Midbrain (tissue), 1 donor: ENCODE measurements at regions not wholly inside any gene's neighbourhood (a gene's known extent, or its start where the extent isn't known, plus 50 kb on each side); places are given as distances from the start of the nearest gene placed in this dataset.

Source experiments
- DNase-seq: peaks from one replicate; lab custom pipeline; 2025; lab: John Stamatoyannopoulos, UW

DNA sequence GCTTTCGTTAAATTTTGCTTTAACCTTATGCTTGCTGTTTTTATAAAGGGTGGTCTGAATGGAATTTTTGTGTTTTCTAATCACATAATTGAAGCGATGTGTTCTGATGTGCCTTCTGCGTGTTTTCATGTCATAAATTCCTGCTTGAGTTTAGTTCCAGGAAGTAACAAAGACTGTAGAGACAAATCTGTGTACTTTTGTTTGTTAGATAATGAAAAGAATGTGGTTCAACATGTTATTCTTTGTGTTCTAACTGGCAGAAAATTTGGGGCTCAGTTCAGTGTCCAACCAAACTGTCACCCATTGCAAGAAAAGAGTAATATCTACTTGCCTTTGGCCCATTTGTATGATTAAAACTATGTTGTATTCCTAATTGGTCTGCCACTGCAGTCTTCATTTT, 324.0 kb downstream of the DIPK2A start:
- DNase-seq, result peak; percentile 21

DNA sequence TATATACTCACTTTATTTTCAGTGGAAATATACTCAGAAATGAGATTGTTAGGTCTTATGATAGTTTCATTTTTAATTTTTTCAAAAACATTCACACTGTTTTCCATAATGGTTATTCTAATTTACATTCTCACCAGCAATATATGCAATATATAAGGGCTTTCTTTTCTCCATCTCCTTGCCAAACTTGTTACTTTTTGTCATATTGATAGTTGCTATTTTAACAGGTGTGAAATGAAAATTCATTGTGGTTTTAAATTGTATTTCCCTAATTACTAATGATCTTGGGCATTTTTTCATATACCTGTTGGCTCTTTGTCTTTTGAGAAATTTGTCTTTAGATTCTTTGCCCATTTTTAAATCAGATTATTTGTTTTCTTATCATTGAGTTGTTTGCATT, 325.2 kb downstream of the DIPK2A start:
- no peak for DNase-seq

DNA sequence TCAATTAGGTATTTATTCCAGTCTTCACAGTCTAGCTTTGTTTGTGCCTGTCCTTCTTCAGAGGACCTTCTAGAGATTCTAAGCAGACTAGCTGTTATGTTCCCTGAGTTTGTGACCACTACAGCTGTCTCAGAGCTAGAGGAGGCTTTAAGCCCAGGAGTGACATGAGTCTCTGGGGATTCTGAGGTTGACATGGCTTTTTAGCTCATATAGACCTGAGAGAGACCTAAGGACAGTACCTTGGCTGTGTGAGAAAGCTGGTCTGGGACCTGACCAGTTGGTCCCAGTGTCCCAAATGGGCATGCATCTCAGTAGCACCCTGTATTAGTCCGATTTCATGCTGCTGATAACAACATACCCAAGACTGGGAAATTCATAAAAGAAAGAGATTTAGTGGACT, 330.2 kb downstream of the DIPK2A start:
- no peak for DNase-seq

DNA sequence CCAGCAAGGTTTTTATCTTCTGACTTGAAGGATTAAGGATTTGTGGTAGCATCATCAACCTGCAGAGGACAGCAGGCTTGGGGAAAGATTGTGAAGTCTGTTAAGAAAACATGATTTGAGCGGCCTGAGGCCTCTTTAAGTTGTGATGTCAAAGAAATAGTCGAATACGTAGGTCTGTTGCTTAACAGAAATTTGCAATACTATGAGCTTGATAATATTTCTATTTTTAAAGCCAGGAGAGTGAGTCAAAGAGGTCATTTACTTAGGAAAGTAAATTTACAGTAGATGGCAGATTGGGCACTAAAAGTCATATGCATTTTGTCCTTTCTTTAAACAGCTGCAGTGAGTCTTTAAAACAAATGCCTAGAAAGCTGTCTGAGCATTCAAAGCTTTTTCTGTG, 336.3 kb downstream of the DIPK2A start:
- no peak for DNase-seq

DNA sequence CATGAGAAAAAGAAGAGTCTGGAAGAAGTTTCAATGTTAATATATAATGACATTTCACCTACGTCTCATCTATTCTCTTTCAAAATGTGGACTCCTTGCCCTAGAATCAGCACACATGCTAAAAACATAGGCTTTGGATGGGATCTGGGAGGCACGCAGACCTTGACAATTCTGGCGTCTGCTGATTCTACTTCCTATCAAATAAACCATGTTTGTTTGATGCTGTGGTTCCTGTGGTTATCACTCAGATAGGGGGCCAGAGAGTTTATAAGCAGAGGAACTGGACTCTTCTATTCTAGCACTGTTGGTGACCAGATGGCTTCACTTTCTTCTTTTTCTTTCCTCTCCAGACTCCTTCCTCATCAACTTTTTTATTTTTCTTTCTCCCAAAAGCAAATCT, 336.8 kb downstream of the DIPK2A start:
- no peak for DNase-seq

DNA sequence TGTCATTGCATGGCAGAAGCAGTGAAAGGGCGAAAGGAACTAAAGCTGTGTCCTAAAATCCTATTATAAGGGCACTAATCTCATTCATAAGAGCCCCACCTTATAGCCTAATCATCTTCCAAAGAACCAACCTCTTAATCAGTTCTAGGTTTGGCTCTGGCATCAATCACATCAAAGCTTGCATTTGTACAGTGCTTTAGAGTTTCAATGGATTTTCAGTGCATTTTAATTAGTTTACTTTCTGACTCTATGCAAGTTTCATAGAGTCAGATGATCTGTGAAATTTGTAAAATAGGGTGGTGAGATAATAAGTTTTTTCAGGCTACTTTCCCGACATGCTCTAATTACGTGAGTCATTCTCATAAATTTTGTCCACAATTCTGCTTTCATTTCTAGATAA, 341.1 kb downstream of the DIPK2A start:
- no peak for DNase-seq

DNA sequence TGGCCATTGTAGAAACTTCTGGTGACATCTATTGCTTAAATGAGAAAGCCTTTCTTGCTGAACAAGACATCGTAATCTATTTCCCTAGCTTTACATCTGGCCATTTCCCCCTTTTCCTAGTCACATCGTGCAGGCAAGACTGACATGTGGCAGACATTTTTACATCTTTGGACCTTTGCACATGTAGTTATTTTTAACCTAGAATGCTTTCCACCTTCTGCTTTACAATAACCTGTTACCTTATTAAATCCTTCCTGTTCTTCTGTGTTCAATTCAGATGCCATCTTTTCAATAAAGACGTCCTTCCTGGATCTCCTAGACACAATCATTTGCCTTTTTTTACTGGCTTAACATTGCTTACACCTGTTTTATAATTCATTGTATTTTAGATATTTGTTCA, 343.3 kb downstream of the DIPK2A start:
- no peak for DNase-seq

DNA sequence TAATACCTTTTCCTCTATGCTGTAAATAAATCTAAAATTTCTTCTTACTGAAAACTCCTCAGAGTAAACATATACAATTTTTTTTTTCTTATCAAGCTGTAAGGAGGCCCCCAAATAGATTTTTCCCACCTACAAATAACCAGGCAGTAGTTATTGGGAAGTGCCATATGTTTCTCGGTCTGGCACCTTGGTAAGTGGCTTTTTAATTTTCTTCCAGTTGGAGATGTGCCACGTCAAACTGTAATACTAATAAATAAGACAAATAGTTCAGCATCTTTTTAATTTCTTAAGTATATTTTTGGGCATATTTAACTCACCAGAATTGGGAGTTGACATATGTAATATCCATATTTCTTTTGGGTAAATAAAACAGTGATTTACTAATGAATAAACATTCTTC, 346.3 kb downstream of the DIPK2A start:
- no peak for DNase-seq

DNA sequence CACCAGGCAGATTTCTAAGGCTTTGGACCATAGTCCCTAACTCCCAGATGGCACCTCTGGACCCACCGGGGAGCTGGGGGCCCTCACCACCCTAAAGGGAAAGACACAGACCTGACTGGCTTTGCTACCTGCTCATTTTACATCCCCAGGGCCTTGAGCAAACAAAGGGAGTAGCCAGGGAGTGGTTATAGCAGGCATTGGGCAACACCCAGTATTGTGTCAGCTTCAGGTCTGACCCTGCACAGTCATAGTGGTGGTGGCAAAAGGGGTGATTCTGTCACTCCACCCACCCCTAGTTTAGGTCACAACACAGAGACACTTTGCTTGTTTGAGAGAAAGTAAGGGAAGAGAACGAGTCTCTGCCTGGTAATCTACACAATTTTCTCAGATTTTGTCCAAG, 352.5 kb downstream of the DIPK2A start:
- DNase-seq, result no peak

DNA sequence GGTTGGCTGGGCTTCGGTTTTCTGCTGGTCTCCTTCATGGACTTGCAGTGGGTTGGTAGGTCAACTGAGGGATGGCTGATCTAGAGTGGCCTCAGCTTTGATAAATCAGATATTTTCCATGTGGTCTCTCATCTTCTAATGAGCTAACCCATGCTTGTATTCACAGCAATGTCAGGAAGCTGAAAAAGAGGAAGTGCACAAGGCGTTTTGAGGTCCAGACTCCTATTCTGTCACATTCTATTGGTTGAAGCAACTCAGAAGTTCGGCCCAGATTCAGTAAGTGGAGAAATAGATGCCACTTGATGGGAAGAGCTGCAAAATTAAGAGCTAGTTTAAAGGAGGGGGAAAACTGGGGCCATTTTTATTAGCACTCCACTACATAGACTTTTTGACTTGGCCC, 361.2 kb downstream of the DIPK2A start:
- DNase-seq, result no peak

DNA sequence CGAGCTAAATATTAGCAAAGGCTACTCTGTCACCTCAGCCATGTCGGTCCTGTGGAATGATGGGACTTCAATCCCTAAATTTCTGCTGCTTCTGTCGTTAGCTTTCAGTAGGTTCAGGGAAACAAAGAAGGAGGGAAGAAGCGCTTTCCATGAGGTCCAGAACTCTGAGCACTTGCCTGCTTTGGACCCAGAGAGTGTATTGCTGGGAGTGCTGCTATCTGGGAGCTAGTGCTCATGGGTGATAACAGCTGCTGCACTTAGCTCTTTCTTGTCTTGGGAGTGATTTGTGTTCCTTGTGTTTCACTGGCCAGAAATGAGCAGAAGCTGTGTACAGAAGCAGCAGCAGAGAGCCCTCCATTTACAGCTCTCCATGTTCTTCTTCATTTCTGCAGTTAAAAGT, 369.8 kb downstream of the DIPK2A start:
- no peak for DNase-seq

DNA sequence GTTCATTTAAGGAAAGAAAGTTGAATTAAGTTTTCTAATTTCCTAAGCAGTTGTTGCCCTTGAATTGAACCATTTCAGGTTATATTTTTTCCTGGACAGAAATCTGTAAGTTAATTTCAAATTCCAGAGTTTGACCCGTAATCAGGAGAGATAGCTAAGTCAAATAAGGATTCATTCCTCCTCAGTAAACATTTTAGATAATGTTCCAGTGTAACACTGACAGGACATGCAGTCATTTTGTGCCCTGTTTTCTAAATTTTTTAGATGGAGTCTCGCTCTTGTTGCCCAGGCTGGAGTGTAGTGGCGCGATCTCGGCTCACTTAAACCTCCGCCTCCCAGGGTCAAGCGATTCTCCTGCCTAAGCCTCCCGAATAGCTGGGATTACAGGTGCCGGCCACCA, 371.7 kb downstream of the DIPK2A start:
- no peak for DNase-seq

DNA sequence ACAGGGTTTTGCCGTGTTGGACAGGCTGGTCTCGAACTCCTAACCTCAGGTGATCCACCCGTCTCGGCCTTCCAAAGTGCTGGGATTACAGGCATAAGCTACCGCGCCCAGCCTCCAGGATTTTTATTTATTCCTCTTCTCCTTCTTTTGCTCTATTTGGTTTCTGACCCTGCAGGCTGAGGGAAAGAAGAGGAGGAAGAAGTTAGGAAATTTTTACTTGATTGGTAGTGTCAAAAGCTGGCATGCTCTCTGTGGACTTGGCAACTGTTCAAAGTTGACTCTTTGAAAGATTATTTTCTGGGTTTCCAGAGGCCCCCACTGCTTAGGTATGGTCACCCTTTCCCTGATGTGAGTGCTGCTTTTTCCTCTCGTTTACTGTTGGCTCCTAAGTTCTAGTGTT, 372.2 kb downstream of the DIPK2A start:
- no peak for DNase-seq

DNA sequence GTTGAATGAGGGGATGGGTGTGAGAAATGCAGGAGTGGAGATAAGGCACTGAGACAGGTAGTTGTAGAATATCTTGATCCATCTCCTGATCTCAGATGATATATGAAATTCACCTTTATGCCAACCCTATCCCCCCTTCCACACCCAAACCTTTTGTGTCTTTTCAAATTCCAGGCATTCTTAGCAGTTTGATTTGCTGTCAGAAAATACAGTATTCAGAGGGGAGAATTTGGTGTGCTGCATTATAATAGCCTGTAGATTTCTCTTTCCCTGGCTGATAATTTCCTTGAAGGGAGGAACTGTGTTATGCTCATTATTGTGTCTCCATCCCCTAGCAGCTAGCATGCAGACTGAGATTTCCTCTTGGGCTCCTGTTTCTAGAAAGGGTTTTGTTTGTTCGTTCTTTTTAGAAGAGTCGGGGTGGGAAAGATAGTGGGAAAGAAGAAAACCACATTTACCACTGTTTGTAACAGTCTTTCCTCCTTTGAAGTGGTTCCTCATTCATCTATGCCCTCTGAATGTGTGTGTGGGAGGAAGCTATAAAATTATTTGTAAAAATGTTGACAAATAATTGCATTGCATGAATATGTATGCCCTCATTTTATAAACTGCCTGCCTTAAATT, 373.4 kb downstream of the DIPK2A start:
- no peak for DNase-seq

DNA sequence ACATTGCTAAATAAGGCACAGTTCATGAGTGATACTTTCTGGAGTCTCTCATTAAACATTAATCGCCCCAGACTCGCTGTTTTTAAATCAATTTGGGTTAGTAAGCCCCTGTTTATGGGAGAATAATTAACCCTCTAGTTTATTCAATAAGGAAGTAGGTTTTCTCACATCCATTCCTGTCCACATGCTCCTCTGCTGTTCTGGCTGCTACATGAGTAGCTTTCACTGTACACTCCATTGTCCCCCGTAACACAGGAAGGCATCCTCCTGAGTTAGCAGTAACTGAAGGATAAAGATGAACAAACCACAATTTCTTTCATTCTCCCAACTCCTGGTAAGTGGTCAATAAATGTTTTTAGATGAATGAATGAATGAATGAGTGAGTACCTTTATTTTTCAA, 378.5 kb downstream of the DIPK2A start:
- no peak for DNase-seq

DNA sequence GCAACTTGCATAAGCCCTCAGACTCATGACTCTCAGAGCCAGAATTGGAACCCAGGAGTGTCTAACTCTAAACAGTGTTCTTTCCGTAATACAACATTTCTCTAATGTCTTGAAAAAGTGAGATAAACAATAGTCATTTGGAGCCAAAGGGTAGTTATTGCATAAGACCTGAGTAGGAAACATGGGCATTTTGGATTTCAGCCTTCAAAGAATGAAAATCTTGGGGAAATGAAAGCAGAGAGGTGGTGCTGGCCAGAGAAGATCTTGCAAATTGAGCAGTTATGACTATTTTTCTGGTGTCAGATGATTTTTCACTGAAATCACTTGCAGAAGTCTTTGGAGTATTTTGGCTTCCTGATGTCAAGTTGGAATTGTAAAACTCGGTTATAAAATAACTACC, 379.4 kb downstream of the DIPK2A start:
- DNase-seq, result no peak

DNA sequence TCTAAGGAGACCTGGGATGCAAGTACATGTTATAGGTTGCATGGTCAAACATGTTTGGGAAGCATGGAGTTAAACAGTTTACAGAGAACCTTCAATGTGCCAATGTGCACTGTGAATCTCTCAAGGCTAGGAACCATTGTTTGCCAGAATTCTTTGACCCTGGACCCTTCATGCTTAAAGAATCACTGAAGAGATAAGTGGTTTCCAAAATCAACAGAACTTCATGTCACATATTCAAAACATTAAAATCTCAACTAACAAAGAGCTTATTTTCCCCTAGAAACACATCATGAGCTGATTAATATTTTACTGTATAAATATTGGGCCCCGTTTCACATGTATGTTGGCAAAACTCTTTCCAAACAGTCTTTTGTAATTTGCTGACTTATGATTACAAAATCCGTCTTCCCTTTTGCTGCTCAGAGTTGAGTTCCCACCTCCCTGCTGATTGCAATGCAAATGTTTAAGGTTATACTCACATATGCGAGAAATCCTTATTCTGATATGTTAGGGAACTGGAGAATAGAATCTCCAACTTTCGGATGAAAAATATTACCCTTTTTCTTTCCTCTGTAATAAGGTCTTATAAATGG, 380.2 kb downstream of the DIPK2A start:
- DNase-seq, result no peak

DNA sequence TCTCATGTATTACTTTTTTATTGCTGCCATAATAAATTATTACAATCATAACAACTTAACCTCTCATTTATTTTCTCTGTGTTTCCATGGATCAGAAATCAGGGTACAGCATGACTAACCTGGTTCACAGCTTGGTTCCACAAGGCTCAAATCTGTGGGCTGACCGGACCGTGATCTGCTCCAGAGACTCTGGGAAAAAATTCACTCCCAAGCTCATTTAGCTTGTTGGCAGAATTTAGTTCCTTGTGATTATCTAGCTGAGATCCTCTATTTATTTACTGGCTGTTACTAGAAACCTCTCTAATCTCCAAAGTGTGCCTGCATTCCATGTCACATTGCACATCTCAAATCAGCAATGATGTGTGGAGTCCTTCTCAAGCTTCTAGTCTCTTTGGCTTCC, 386.6 kb downstream of the DIPK2A start:
- DNase-seq, result no peak

DNA sequence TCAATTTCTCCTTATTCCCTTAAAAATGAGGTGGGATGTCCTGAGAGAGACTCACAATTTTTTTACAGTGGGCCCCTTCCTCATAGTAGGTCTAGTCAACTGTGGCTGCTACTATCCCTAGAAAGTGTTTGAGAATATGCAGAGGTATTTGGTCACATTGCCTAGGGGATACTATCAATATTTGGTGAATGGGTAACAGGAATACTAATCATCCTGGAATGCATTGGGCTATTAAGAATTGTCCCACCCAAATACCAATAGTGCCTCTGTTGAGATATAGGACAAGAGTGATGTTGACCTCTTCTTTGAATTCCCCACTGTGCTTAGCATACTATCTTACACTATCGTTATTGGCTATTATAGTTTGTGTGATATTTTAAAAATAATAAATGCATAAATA, 389.4 kb downstream of the DIPK2A start:
- DNase-seq, result no peak

DNA sequence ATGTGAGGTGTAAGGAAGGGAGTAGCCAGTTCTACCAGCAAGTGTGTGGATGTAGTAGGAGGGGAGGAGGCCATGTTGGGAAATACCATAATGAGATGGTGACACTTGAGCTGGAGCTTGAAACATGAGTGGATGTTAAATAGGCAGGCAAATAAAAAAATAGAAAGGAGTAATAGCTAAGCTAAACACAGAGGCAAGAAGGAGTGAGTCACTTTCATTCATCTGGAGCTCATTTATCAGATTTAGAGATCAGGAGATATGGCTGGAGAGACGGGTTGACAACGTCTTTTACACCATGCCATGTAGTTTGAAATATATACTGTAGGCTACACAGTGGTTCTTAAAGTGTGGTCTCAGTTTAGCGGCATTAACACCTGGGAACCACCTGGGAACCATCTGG, 390.5 kb downstream of the DIPK2A start:
- DNase-seq, result no peak

DNA sequence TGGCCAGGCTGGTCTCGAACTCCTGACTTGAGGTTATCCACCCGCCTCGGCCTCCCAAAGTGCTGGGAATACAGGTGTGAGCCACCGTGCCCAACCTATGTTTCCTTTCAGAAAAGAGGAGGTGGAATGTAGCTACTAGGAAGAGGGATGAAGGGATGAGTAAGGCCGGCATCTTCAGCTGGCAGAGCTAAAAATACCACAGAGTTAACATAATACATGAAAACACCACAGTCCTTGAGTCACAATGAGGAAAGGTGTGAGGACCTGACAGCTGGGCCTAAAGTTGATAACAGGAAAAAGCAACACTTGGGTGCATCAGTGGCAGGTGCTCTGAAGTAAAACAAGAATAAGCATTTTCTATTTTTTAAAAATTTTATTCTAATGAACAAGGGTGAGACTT, 392.2 kb downstream of the DIPK2A start:
- DNase-seq, result no peak

DNA sequence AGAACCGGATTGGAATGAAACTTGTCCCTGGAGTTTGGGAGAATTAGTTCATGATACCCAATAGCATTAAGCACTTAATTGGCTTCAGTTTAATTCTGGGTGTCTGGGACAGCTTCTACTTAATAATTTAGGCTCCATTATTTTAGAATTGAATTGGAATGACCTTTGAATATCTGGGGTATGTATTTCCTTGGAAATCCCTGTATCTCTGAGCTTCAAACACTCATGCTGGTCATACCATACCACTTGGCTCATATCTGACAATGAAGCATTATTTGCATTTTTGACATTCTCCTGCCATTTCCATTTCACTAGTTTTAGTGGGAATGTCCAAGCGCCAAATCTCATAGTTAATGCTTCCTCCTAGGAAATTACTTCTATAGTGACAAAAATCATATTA, 393.1 kb downstream of the DIPK2A start:
- no peak for DNase-seq

DNA sequence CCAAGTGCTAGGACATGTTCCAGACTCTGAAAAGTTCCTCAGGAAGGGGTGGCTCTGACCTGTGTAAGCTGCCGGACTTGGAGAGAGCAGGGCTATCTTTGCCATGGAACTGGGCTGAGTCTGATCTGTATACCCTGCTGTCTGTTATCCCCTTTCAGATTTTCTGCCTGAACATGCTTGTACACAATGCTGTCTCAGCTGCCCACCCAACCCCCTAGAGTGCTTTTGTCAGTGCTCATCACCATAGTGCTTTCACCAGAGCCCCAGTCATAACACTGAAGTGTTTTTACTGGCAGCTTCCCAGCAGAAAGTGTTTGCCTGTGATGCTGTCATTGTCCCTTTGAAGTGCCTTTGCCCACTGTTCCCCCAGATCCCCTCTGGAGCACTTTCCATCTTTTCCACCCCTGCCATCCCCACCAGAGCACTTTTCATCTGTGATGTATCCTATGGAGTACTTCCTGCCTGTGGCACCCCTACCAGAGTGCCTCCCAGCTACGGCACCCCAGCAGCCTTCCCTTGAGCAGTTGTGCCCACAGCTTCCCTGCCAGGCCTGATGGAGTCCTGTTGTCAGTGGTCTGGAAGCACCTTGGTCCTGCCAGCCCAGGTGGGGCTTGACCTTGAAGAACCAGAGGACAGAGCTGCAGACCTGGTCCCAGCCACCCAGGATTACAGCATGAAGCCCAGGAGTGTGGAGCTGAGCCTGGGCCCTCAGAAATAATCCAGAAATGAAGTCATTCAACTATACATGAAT, 397.7 kb downstream of the DIPK2A start:
- no peak for DNase-seq

DNA sequence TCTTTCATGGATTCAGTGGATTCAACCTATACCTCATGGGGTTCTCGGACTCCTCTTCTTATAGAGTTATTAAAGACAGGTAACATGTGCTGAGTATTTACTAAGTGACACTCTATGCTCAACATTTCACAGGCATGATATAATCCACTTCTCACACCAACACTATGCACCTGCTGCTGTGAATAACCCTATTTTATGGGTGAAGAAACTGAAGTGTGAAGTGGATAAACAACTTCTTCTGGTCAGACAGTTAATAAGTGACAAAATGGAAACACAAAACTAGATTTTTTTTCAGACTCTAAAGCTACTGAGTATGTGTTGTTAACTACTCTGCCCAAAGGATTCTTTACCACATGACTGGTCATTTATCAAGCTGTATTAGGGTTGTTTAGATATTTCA, 403.5 kb downstream of the DIPK2A start:
- DNase-seq, result no peak
